Liver (tissue), 9 donors: ENCODE measurements at regions not wholly inside any gene's neighbourhood (a gene's known extent, or its start where the extent isn't known, plus 50 kb on each side); places are given as distances from the start of the nearest gene placed in this dataset. TPM values are rescaled to one million over a fixed set of nuclear protein-coding genes. Genes with fewer than 3 reads are reported as not detected.

ENCODE experiments used
- DNase-seq: peaks from one replicate; pipeline ENCODE4 v3.0.0-alpha.2; 2017; ENCODE audit warnings: low spot score
- H3K27ac ChIP-seq, 2 donors: one replicate each; pipeline ENCODE4 v1.7.0; 2013; ENCODE audit warnings: inconsistent platforms in 2 of 2, low read length in 2 of 2, control low read depth in 1 of 2, low read depth in 1 of 2, mild to moderate bottlenecking in 1 of 2
- H3K27me3 ChIP-seq, 4 donors: one replicate each; pipeline versions ENCODE4 v1.6.1 to v1.7.0; 2013; ENCODE audit warnings: low read length in 3 of 4, inconsistent platforms in 1 of 4, mild to moderate bottlenecking in 1 of 4, moderate library complexity in 1 of 4; ENCODE audit not compliant: control insufficient read depth in 4 of 4, insufficient read depth in 4 of 4
- H3K36me3 ChIP-seq, 4 donors: one replicate each; pipeline versions ENCODE4 v1.6.1 to v1.7.0; 2013; ENCODE audit warnings: low read length in 3 of 4, mild to moderate bottlenecking in 3 of 4, low read depth in 1 of 4, moderate library complexity in 1 of 4; ENCODE audit not compliant: control insufficient read depth in 4 of 4, insufficient read depth in 3 of 4
- H3K4me1 ChIP-seq, 4 donors: one replicate each; pipeline versions ENCODE4 v1.6.1 to v1.7.0; 2013; ENCODE audit warnings: low read length in 3 of 4, mild to moderate bottlenecking in 3 of 4, moderate library complexity in 1 of 4; ENCODE audit not compliant: control insufficient read depth in 4 of 4, insufficient read depth in 4 of 4
- H3K4me3 ChIP-seq, 3 donors: one replicate each; pipeline versions ENCODE4 v1.6.1 to v1.7.0; 2013; ENCODE audit warnings: low read length in 3 of 3, control low read depth in 1 of 3, low read depth in 1 of 3, mild to moderate bottlenecking in 1 of 3
- H3K9ac ChIP-seq, 2 donors: one replicate each; pipeline ENCODE4 v1.7.0; 2013; ENCODE audit warnings: low read length in 2 of 2, mild to moderate bottlenecking in 2 of 2, moderate library complexity in 2 of 2, control low read depth in 1 of 2, low read depth in 1 of 2
- H3K9me3 ChIP-seq, 4 donors: one replicate each; pipeline versions ENCODE4 v1.6.1 to v1.7.0; 2013; ENCODE audit warnings: low read length in 3 of 4; ENCODE audit not compliant: control insufficient read depth in 4 of 4
- ATF3 ChIP-seq: IDR thresholded peaks from 2 replicates; pipeline ENCODE4 v1.6.1; 2016; ENCODE audit warnings: antibody characterized with exemption
- CTCF ChIP-seq: fragments of 150-350 bp; IDR thresholded peaks from 2 replicates; pipeline ENCODE4 v1.5.1; 2017; ENCODE audit warnings: improper control_type of control experiment, low read depth, low read length; ENCODE audit not compliant: missing input control
- EGR1 ChIP-seq, 2 donors: IDR thresholded peaks; 2 replicates each; pipeline ENCODE4 v1.6.1; 2016 to 2018; ENCODE audit warnings: antibody characterized with exemption in 2 of 2, low read depth in 2 of 2
- FOXA1 ChIP-seq: IDR thresholded peaks from 2 replicates; pipeline ENCODE4 v1.6.1; 2016; ENCODE audit warnings: antibody characterized with exemption
- FOXA2 ChIP-seq: IDR thresholded peaks from 2 replicates; pipeline ENCODE4 v1.6.1; 2016; ENCODE audit warnings: antibody characterized with exemption
- GABPA ChIP-seq, 2 donors: IDR thresholded peaks in 1 of 2; conservative IDR thresholded peaks in 1 of 2; 2 replicates each; pipeline ENCODE4 v1.6.1; 2016; ENCODE audit warnings: antibody characterized with exemption in 2 of 2, mild to moderate bottlenecking in 1 of 2, moderate library complexity in 1 of 2
- HNF4A ChIP-seq, 2 donors: conservative IDR thresholded peaks; 2 replicates each; pipeline ENCODE4 v1.6.1; 2016; ENCODE audit warnings: antibody characterized with exemption in 2 of 2, mild to moderate bottlenecking in 2 of 2
- HNF4G ChIP-seq: IDR thresholded peaks from 2 replicates; pipeline ENCODE4 v1.6.1; 2016; ENCODE audit warnings: antibody characterized with exemption
- JUND ChIP-seq, 2 donors: IDR thresholded peaks; 2 replicates each; pipeline ENCODE4 v1.6.1; 2016; ENCODE audit warnings: antibody characterized with exemption in 2 of 2
- MAX ChIP-seq: IDR thresholded peaks from 2 replicates; pipeline ENCODE4 v1.6.1; 2016; ENCODE audit warnings: antibody characterized with exemption
- NR2F2 ChIP-seq: IDR thresholded peaks from 2 replicates; pipeline ENCODE4 v1.6.1; 2016; ENCODE audit warnings: antibody characterized with exemption
- RAD21 ChIP-seq, 2 donors: IDR thresholded peaks; 2 replicates each; pipeline ENCODE4 v1.6.1; 2016; ENCODE audit warnings: antibody characterized with exemption in 2 of 2, mild to moderate bottlenecking in 2 of 2
- REST ChIP-seq: IDR thresholded peaks from 2 replicates; pipeline ENCODE4 v1.6.1; 2016; ENCODE audit warnings: antibody characterized with exemption, mild to moderate bottlenecking
- RXRA ChIP-seq, 2 donors: IDR thresholded peaks; 2 replicates each; pipeline ENCODE4 v1.6.1; 2017 to 2018; ENCODE audit warnings: antibody characterized with exemption in 2 of 2, mild to moderate bottlenecking in 1 of 2
- SP1 ChIP-seq: IDR thresholded peaks from 2 replicates; pipeline ENCODE4 v1.6.1; 2018; ENCODE audit warnings: antibody characterized with exemption, mild to moderate bottlenecking
- TAF1 ChIP-seq: conservative IDR thresholded peaks from 2 replicates; pipeline ENCODE4 v1.6.1; 2016; ENCODE audit warnings: antibody characterized with exemption, mild to moderate bottlenecking
- YY1 ChIP-seq: IDR thresholded peaks from 2 replicates; pipeline ENCODE4 v1.6.1; 2016; ENCODE audit warnings: antibody characterized with exemption, mild to moderate bottlenecking
- ZBTB33 ChIP-seq: IDR thresholded peaks from 2 replicates; pipeline ENCODE4 v1.6.1; 2016; ENCODE audit warnings: antibody characterized with exemption
- WGBS: extraction: QIAGEN DNeasy Blood & Tissue Kit; methylation state at CpG from one replicate; pipeline ENCODE4 v1.1.7; 2013; 5-methylcytosine and 5-hydroxymethylcytosine counted together
- small RNA-seq: library from RNA; depleted of rRNA; stranded (forward); fragments of <200 nt; gene quantifications from one replicate; pipeline ENCODE3, GENCODE V24; 2014
- donor health status: healthy.
- donor health status: healthy.
- donor health status: healthy.
- donor health status: healthy.
- donor health status: healthy.

GRCh38 chr6:12661432-12662089, 55.0 kb upstream of the PHACTR1 start:
- no peak for DNase-seq
- Histone ChIP-seq H3K27ac (no peak overlapping the region), H3K9ac (no peak overlapping the region), H3K4me1 (no peaks in the 10 kb centered on the region), H3K4me3 (no peak overlapping the region), H3K27me3 (peaks cover 0 to 8% (median 0%) of the 10 kb centered on the region in 4 donors), H3K9me3 (no peaks in the 10 kb centered on the region), H3K36me3 (no peaks in the 10 kb centered on the region)
- TF ChIP-seq CTCF (no peak), FOXA2 (no peak), MAX (no peak), ZBTB33 (no peak), HNF4G (no peak), SP1 (no peak), FOXA1 (no peak), GABPA (IDR thresholded peaks at IDR 0.05 in 1 of 2, conservative IDR thresholded peaks at IDR 0.05 in 1 of 2) (no peak), NR2F2 (no peak), REST (no peak), EGR1 (IDR thresholded peaks at IDR 0.05; ENCODE audit: low read depth in 2 of 2) (no peak), YY1 (no peak), ATF3 (no peak), RXRA (IDR thresholded peaks at IDR 0.05) (no peak), JUND (IDR thresholded peaks at IDR 0.05) (no peak), RAD21 (IDR thresholded peaks at IDR 0.05) (no peak), HNF4A (conservative IDR thresholded peaks at IDR 0.05) (no peak), TAF1 (no peak)
- WGBS = 83% methylated on average over 10 of the region's 10 CpGs

Small RNAs in the stretch of these regions (small RNA-seq; reads per million reads assigned to genes)
- not detected for gene RN7SKP293
